ENCODE measurements at regions not wholly inside any gene's neighbourhood (a gene's known extent, or its start where the extent isn't known, plus 50 kb on each side); places are given as distances from the start of the nearest gene placed in this dataset.

DNA sequence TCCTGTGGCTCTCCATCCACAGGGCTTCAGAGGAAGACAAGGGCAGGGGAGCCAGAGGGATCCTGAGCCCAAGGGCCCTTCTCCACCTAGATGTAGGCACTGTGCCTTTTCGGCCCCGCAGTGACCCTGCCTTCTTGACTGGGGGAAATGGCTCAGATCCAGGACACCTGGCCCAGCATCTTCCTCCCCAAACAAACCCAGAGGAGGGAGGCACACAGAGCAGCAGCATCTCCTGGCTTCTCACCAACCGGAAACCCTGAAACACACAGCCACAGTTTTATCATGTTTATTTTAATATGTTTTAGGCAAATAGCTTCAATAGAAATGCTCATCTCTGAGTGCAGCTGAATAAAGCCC, 84.5 kb upstream of the LRFN2 start:
- Histone ChIP-seq H3K36me3 (ENCODE audit: low read depth, missing control alignments) (no peaks in the 10 kb centered on the region), H3K4me3 (no peak overlapping the region), H3K9me3 (no peaks in the 10 kb centered on the region), H3K4me1 (no peaks in the 10 kb centered on the region), H3K27ac (no peak overlapping the region), H3K27me3 (no peaks in the 10 kb centered on the region)
- intact Hi-C loops (cut with DNase I; ENCODE audit: low total_unique reads) = no loop called here
- DNase-seq = no peak
- WGBS, 2 donors = 47 to 50% methylated on average over 3 of the region's 3 CpGs
- no peak for TF ChIP-seq CTCF (IDR thresholded peaks at IDR 0.05)
- no peak for TF ChIP-seq POLR2A (IDR thresholded peaks at IDR 0.05)

DNA sequence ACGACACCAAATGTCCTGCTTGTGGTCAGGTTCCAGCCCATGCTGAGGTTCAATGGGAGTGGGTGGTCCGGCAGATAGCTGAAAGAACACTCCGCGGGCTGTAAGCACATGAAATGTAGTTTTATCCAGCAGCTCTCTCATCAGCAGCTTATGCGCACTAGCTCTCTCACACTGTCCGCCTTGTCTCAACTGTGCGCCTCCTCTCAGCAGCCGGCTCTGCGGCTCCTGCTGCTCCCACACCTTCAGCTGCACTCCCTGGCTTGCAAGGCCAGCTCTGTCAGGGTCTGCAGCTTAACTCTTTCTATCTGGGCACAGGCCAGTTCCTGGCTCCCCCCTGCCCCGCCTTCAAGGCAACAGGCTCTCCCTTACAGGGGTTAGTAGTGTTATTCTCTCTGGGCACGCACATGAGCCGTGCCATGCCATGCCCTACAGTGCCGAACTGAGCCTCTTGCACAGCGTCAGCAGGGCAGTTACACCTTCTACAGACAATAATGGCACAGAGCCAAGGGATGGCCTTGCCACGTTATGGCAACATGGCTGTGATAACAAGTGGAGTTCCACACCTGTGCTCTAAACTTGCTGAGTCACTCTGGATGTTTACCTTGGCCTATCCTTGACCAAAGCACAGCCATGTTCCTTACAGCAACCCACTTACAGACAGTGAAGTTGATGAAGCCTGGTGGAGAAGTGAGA, 84.0 kb upstream of the LRFN2 start:
- no peak overlapping the region for H3K27ac ChIP-seq
- TF ChIP-seq POLR2A (IDR thresholded peaks at IDR 0.05) (no peak), CTCF (IDR thresholded peaks at IDR 0.05) (no peak)
- no peaks in the 10 kb centered on the region for H3K4me1 ChIP-seq
- no peaks in the 10 kb centered on the region for H3K9me3 ChIP-seq
- H3K36me3 ChIP-seq (ENCODE audit: low read depth, missing control alignments) = no peaks in the 10 kb centered on the region
- intact Hi-C loops (cut with DNase I; ENCODE audit: low total_unique reads) = no loop called here
- no peaks in the 10 kb centered on the region for H3K27me3 ChIP-seq
- 64 to 84% methylated on average over 15 of the region's 15 CpGs for WGBS, 2 donors
- H3K4me3 ChIP-seq = no peak overlapping the region
- no peak for DNase-seq

- intact Hi-C loops (cut with DNase I; ENCODE audit: low total_unique reads) = no loop called here
- DNase-seq = no peak
- 72 to 90% methylated on average over 3 of the region's 3 CpGs for WGBS, 2 donors
Observed at GRCh38 chr6:40669343-40669742, 82.2 kb upstream of the LRFN2 start.

GRCh38 chr6:40668203-40668602, 81.0 kb upstream of the LRFN2 start:
- Histone ChIP-seq H3K4me3 (no peak overlapping the region), H3K36me3 (ENCODE audit: low read depth, missing control alignments) (no peaks in the 10 kb centered on the region), H3K9me3 (no peaks in the 10 kb centered on the region), H3K4me1 (no peaks in the 10 kb centered on the region), H3K27me3 (no peaks in the 10 kb centered on the region), H3K27ac (no peak overlapping the region)
- WGBS, 2 donors = 81 to 97% methylated on average over 2 of the region's 2 CpGs
- intact Hi-C loops (cut with DNase I; ENCODE audit: low total_unique reads) = no loop called here
- DNase-seq = no peak
- TF ChIP-seq CTCF (IDR thresholded peaks at IDR 0.05) (no peak), POLR2A (IDR thresholded peaks at IDR 0.05) (no peak)

More at GRCh38 chr6:40669343-40669742, 82.2 kb upstream of the LRFN2 start:
- Histone ChIP-seq H3K9me3 (no peaks in the 10 kb centered on the region), H3K27me3 (no peaks in the 10 kb centered on the region), H3K4me3 (no peak overlapping the region), H3K36me3 (ENCODE audit: low read depth, missing control alignments) (no peaks in the 10 kb centered on the region), H3K27ac (no peak overlapping the region), H3K4me1 (no peaks in the 10 kb centered on the region)
- no peak for TF ChIP-seq POLR2A (IDR thresholded peaks at IDR 0.05)
- TF ChIP-seq CTCF (IDR thresholded peaks at IDR 0.05) = no peak

- TF ChIP-seq POLR2A (IDR thresholded peaks at IDR 0.05) (no peak), CTCF (IDR thresholded peaks at IDR 0.05) (no peak)
- Histone ChIP-seq H3K4me3 (no peak overlapping the region), H3K4me1 (no peaks in the 10 kb centered on the region), H3K9me3 (no peaks in the 10 kb centered on the region), H3K27me3 (no peaks in the 10 kb centered on the region), H3K27ac (no peak overlapping the region), H3K36me3 (ENCODE audit: low read depth, missing control alignments) (no peaks in the 10 kb centered on the region)
- no peak for DNase-seq
- 81 to 87% methylated on average over 4 of the region's 4 CpGs for WGBS, 2 donors
- intact Hi-C loops (cut with DNase I; ENCODE audit: low total_unique reads) = no loop called here
Observed at GRCh38 chr6:40666530-40666929, 79.4 kb upstream of the LRFN2 start.

All from testis (tissue), 2 donors.